KOPT-K1 (cell line): ENCODE measurements at regions not wholly inside any gene's neighbourhood (a gene's known extent, or its start where the extent isn't known, plus 50 kb on each side); places are given as distances from the start of the nearest gene placed in this dataset.
"Not testable (repeated sequence)": the region's sequence is repeated elsewhere in the genome, so short reads cannot be mapped to it uniquely, and the experiment has no call there.

ENCODE experiments used
- H3K27ac ChIP-seq: fragments of 200-600 bp; sonication (generic); 2 replicates; pipeline ENCODE4 v1.5.1; 2016; ENCODE audit warnings: antibody characterized with exemption, mild to moderate bottlenecking, low read depth, low read length; ENCODE audit not compliant: poor library complexity, severe bottlenecking
- H3K36me3 ChIP-seq: fragments of 200-600 bp; sonication (generic); 2 replicates; pipeline ENCODE4 v1.5.1; 2017; ENCODE audit warnings: antibody characterized with exemption, mild to moderate bottlenecking, low read length, moderate library complexity; ENCODE audit not compliant: insufficient read depth
- H3K9me3 ChIP-seq: fragments of 200-600 bp; sonication (generic); 2 replicates; pipeline ENCODE4 v1.5.1; 2017; ENCODE audit warnings: antibody characterized with exemption, low read length, mild to moderate bottlenecking; ENCODE audit not compliant: insufficient read depth, poor library complexity, severe bottlenecking

DNA sequence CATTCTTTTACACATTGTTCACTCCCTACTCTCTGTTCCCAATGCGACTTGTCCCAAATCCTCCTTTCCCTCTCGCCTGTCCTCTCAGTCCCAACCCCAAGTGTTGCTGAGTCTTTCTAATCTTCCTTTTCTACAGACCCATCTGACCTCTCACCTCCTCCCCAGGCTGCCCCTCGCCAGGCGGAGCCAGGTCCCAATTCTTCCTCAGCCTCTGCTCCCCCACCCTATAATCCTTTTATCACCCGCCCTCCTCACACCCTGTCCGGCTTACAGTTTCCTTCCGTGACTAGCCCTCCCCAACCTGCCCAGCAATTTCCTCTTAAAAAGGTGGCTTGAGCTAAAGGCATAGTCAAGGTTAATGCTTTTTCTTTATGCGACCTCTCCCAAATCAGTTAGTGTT is 373.4 kb downstream of the RND3 start:
- H3K27ac ChIP-seq, H3K9me3 ChIP-seq, H3K36me3 ChIP-seq: not testable (repeated sequence)

DNA sequence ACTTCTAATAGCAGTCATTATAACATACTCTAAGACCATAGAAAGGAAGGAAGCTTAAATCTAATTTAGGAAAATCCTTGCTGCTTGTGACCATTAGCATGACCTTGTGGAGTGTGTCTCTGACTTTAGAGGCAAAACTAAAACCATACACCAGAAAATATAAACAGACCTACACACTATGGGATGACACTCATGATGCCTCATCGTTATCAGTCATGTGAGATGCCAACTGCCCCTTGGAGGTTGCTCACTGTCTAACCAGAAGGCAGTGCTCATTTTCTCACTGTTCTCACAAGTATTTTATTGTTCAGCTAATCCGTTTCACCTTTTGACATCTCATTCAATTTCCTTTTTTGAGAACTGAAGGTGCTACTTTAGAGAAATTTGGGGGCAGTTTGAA is 376.9 kb downstream of the RND3 start:
- H3K9me3 ChIP-seq: no peaks in the 10 kb centered on the region
- no peak overlapping the region for H3K27ac ChIP-seq
- no peaks in the 10 kb centered on the region for H3K36me3 ChIP-seq

DNA sequence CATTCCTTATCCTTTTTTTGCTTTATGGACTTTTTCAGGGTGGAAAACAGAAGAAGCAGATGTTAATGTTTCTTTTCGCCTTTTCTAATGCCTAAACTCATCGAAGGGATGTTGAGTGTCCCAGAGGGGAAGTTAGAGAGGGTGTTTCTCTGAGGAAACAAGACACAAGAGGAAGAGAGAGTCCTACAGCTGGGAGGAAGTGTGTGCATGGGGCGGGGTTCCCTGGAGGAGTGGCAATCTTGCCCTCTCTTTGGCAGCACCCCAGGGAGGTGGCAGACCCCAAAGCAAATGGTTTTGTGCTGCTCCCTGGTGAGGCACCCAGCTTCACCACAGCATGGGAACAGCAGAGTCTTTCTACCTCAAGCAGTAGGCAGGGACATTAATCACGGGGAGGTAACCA is 377.6 kb downstream of the RND3 start:
- Histone ChIP-seq H3K9me3 (no peaks in the 10 kb centered on the region), H3K36me3 (no peaks in the 10 kb centered on the region), H3K27ac (no peak overlapping the region)

DNA sequence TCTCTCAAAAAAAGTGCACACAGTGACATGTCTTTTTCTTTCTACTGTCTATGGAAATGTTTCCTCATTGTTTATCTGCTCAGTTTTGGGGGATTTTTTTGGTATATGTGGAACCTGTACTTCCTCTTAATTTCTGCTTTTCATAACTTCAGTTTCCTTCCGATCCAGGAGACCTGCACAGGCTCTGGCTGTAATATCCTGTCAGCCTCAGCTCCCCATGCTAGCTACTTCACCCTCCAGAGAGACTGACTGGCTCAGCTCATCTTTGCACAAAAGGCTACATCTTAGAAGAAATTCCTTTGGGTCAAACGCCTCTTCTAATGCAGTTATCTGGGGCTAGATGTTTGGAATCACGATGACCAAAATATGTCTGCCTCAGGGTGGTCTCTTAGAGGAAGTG is 378.4 kb downstream of the RND3 start:
- Histone ChIP-seq H3K36me3 (no peaks in the 10 kb centered on the region), H3K27ac (no peak overlapping the region), H3K9me3 (no peaks in the 10 kb centered on the region)

DNA sequence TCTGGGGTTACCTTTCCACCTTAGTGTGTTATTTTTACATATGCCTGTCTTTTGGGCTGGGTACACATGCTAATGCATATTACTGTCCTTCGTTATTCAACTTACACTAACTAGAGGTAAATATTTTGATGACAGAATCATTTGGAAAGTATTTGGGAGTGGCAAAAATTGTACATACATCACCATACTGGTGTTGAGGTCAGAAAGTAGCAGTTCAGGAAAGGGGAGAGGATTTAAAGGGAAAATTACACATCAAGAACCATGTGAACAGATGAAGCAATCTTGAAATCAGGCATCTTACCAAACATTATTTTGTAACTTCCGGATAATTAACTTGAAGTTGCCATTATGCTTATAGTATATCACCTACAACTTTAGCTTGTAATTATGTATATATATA is 379.7 kb downstream of the RND3 start:
- no peak overlapping the region for H3K27ac ChIP-seq
- no peaks in the 10 kb centered on the region for H3K9me3 ChIP-seq
- no peaks in the 10 kb centered on the region for H3K36me3 ChIP-seq

DNA sequence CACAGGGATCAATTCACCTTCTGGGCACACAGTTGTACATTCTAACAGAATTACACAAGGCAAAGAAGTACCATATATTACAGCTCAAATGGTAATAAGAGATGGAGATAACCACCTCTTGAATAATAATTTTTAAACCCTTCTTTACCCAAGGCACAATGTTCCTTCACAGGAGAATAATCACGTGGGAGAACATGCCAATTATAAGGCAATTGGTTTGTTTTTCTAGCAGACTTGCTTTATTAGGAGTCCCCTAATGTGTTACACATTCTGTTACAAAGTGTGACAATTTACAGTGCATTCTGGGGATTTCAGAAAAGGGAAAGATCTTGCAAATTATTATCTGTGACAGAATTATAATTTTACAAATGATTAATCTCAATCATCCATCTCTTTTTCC is 380.3 kb downstream of the RND3 start:
- Histone ChIP-seq H3K27ac (no peak overlapping the region), H3K36me3 (no peaks in the 10 kb centered on the region), H3K9me3 (no peaks in the 10 kb centered on the region)

DNA sequence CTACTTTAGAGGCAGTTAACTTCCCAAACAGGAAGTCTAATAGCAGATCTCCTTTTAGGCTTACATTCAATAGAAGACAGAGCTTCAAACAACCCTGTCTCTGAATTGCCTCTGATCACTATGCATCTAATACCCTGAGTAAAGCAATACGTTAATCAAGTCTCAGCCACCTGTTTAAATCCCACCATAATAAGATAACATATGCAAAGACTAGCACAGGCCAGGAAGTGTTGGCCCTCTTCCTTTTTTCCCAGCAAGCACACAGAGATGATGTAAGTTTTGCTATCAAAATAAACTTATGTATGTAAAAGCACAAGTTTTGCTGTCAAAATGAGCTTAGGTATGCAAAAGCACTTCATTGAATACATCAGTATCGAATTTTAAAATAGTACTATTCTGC is 385.5 kb downstream of the RND3 start:
- Histone ChIP-seq H3K9me3 (no peaks in the 10 kb centered on the region), H3K36me3 (no peaks in the 10 kb centered on the region), H3K27ac (no peak overlapping the region)

DNA sequence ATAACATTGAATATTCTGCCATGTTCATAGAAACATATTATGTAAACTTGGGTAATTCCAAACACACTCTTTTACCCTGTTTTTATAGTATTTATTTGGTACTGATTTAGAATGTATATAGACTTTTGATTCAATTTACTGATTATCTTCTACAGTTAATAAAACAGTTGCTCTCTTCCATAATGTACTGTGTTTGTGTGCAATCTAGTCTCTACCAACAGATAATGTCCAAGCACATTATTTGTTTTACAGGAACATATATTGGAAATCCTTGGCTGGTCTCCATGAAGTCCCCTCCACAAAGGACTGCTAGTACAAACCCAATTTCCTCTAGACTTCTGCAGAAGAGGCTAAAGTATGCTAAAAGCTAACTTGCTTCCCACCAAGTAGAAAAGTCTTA is 386.6 kb downstream of the RND3 start:
- no peaks in the 10 kb centered on the region for H3K9me3 ChIP-seq
- no peak overlapping the region for H3K27ac ChIP-seq
- H3K36me3 ChIP-seq: no peaks in the 10 kb centered on the region

DNA sequence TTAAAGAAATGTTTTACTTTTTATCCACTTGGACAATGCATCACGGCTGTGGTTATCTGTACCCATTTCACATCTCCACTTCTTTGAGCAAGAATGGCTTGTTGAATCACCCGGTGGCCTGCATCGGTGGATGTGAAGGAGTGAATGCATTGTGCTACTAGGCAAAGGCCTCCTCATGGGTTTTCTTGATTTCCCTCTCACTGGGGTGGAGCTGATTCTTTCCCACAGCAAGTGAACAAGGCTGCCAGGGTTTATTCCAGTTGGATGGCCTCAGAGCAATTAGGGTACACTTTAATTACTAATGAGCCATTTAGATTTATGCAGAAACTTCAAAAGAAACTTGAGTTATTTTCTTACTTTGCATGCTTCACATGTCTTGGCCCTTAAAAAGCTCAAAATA is 387.1 kb downstream of the RND3 start:
- Histone ChIP-seq H3K36me3 (no peaks in the 10 kb centered on the region), H3K27ac (no peak overlapping the region), H3K9me3 (no peaks in the 10 kb centered on the region)

DNA sequence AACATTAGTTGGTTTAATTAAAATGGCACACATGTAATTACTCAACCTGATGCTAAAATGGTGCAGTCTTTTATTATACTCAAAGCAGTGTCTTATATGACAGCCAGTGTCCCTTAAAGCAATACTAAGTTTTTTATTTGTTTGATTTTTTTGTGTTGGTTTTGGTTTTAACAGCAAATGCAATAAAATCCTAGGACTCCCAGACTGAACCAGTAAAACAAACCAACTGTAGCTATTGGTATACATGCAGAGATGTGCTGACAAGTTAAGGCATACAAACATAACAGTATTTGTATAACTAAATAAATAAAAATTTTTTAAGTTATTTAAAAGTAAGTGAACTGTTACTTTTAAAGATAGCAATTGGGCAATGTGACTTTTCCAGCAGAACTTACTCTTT is 387.7 kb downstream of the RND3 start:
- H3K27ac ChIP-seq: no peak overlapping the region
- no peaks in the 10 kb centered on the region for H3K9me3 ChIP-seq
- no peaks in the 10 kb centered on the region for H3K36me3 ChIP-seq

DNA sequence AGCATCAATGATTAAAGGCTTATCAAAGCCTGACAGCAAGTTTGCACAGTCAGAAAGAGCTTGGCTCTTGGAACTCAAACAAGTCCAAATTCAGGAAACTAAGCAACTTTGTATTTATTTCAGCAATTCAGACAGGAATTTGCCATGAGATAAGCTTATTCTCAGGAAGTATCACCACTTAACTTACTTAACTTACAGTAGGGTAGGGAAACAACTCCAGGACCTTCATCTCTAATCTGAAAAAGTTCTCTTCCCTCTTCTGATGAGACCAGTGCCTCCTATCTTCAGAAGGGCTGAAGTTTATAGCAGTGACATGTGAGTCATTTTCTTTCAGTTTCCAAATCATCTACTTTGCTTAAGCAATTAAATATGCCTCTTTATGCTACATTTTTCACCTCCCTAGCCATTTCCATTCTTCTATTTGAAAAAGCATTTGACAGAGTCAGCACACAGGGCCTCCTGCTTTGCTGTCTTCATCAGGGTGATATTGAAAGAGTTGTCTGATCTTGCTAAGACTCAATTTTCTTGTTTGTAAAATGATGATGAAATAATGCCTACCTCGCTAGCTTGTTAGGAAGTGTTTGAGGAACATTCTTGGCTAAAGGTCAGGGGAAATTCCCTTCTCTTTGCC is 389.5 kb downstream of the RND3 start:
- H3K36me3 ChIP-seq: no peaks in the 10 kb centered on the region
- no peak overlapping the region for H3K27ac ChIP-seq
- H3K9me3 ChIP-seq: no peaks in the 10 kb centered on the region

DNA sequence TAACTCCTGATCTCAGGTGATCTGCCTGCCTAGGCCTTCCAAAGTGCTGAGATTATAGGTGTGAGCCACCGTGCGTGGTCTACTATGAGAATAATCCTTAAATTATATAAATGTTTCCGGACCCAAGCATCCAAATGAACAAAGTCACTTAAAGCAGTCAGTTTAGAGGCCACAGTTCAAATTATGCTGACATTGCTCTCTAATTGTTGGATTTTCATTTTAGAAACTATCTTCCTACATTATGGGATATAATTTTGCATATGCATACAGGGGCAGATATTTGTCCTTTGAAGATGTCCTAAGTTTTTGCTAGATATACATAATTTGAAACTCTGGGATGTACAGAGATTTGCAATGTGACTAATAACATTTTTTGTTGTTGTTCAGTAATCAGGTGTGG is 390.1 kb downstream of the RND3 start:
- no peak overlapping the region for H3K27ac ChIP-seq
- no peaks in the 10 kb centered on the region for H3K9me3 ChIP-seq
- H3K36me3 ChIP-seq: no peaks in the 10 kb centered on the region

DNA sequence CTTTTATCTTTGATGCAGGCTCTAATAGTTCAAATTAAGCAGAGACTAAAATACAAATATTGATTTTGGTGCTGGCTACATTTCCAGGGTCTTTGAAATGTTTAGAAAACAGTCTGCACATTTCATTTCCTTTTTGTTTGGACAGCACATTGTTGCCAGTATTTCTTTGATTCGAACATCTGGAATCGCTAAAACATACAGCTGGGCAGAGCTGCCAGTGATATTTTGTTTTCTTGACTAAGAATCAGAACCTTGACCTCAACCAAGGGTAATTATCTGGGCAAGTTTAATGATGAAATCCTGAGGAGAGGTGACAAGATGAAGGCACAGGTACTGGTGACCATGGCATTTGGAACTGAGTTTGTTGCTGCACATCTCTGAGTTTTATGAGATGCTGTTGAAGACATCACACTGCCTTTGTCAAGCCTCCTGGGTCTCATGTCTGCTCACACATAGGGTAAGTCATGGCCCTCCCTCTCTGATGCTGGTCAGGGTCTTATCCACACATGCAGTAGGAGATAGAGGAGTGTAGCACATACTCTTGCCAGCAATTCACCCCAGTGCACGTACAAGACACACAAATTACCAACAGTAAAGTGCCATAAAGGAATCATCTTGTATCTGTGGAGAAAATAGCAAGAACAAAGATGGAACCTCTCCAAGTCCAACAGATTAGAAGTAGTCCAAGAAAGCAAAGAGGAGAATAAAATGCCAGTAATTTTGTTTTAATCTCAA is 391.9 kb downstream of the RND3 start:
- Histone ChIP-seq H3K36me3 (no peaks in the 10 kb centered on the region), H3K9me3 (no peaks in the 10 kb centered on the region), H3K27ac (no peak overlapping the region)

DNA sequence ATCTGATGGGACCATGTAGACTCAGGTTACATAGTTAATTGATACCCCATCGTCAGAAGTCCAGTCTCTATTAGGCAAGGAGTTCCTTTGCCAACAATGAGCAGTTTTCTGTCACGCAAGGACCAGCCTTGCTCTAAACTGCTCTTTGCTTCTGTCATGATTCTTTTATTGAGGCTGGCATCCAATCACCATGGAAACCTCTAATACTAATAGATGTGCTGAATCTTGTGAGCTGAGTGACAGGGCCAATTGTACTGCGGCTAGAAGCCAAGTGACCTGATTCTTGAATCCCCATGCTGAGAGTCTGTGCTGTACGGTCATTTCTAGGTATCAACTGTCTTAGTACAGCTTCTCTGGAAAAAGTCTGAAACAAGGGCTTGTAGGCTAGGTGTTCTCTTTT is 395.6 kb downstream of the RND3 start:
- no peak overlapping the region for H3K27ac ChIP-seq
- no peaks in the 10 kb centered on the region for H3K36me3 ChIP-seq
- H3K9me3 ChIP-seq: no peaks in the 10 kb centered on the region

DNA sequence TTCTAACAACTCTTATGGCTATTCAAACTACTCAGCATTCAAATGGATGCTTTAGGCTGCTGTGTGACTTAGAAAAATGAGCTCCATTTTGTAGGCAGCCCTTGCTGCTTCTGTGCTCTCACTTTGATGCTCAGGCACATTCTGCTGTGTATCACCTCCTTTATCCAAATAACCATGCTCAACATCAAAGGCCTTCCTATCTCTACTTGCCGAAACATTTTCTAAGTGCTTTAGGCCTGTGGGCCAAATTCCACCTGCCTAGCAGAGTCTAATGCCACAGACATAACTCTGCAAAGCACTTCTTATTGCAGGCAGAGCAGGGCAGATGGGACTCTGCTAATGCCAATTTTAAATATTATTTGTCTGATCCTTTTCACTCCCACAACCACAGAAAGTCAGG is 397.4 kb downstream of the RND3 start:
- Histone ChIP-seq H3K36me3 (no peaks in the 10 kb centered on the region), H3K9me3 (no peaks in the 10 kb centered on the region)

DNA sequence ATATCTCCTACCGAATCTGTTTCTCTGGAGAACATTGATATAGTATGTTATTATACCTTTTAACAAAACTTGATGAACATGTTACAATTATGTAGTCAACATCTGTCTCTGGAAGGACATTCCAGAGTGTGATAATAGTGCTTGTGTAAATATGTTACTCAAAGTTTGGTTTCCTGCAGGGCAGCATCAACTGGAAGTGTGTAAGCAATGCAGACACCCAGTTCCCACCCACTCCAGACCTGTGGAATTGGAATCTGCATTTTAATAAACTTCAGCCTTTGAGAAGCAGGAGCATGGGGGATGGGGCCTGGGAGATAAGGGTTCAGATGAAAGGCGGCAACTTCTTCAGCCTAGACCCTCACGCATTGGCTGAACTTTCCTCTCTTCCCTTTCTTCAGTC is 398.9 kb downstream of the RND3 start:
- Histone ChIP-seq H3K36me3 (no peaks in the 10 kb centered on the region), H3K27ac (no peak overlapping the region), H3K9me3 (no peaks in the 10 kb centered on the region)

More for the DNA sequence above, 397.4 kb downstream of the RND3 start:
- H3K27ac ChIP-seq: no peak overlapping the region
